ENCODE measurements at regions not wholly inside any gene's neighbourhood (a gene's known extent, or its start where the extent isn't known, plus 50 kb on each side); places are given as distances from the start of the nearest gene placed in this dataset.

GRCh38 chr12:105423237-105423636 is 92.7 kb downstream of the C12orf75 start:
- no peak overlapping the region for H3K4me3 ChIP-seq
- peaks cover 0 to 4% of the 10 kb centered on the region in 2 donors for H3K4me1 ChIP-seq
- H3K27me3 ChIP-seq: no peaks in the 10 kb centered on the region
- H3K27ac ChIP-seq: no peak overlapping the region
- H3K9me3 ChIP-seq: no peaks in the 10 kb centered on the region
- no peaks in the 10 kb centered on the region for H3K36me3 ChIP-seq
- intact Hi-C loops (cut with DNase I; ENCODE audit: low total_unique reads): loop anchor here (5.0 to 10.0 kb wide), 2 partner anchors 712 to 799 kb away; partner anchors contain the start of gene NUAK1
- TF ChIP-seq, protein P1, sequence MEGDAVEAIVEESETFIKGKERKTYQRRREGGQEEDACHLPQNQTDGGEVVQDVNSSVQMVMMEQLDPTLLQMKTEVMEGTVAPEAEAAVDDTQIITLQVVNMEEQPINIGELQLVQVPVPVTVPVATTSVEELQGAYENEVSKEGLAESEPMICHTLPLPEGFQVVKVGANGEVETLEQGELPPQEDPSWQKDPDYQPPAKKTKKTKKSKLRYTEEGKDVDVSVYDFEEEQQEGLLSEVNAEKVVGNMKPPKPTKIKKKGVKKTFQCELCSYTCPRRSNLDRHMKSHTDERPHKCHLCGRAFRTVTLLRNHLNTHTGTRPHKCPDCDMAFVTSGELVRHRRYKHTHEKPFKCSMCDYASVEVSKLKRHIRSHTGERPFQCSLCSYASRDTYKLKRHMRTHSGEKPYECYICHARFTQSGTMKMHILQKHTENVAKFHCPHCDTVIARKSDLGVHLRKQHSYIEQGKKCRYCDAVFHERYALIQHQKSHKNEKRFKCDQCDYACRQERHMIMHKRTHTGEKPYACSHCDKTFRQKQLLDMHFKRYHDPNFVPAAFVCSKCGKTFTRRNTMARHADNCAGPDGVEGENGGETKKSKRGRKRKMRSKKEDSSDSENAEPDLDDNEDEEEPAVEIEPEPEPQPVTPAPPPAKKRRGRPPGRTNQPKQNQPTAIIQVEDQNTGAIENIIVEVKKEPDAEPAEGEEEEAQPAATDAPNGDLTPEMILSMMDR (IDR thresholded peaks at IDR 0.05): no peak
- TF ChIP-seq POLR2A (IDR thresholded peaks at IDR 0.05): no peak
- no peak for DNase-seq

- H3K4me3 ChIP-seq: no peak overlapping the region
- no peaks in the 10 kb centered on the region for H3K4me1 ChIP-seq
- no peaks in the 10 kb centered on the region for H3K36me3 ChIP-seq
- H3K27ac ChIP-seq: no peak overlapping the region
- intact Hi-C loops (cut with DNase I; ENCODE audit: low total_unique reads): loop anchor here (5.0 to 10.0 kb wide), 2 partner anchors 711 to 798 kb away; partner anchors contain the start of gene NUAK1
- TF ChIP-seq POLR2A (IDR thresholded peaks at IDR 0.05): no peak
- TF ChIP-seq, protein P1 (IDR thresholded peaks at IDR 0.05): no peak
- no peaks in the 10 kb centered on the region for H3K9me3 ChIP-seq
- no peaks in the 10 kb centered on the region for H3K27me3 ChIP-seq
- no peak for DNase-seq
Measured at GRCh38 chr12:105423921-105424320, 93.4 kb downstream of the C12orf75 start.

GRCh38 chr12:105425254-105426174 is 95.0 kb downstream of the C12orf75 start:
- Histone ChIP-seq H3K4me1 (no peaks in the 10 kb centered on the region), H3K27ac (no peak overlapping the region), H3K36me3 (no peaks in the 10 kb centered on the region), H3K4me3 (no peak overlapping the region), H3K27me3 (no peaks in the 10 kb centered on the region), H3K9me3 (no peaks in the 10 kb centered on the region)
- intact Hi-C loops (cut with DNase I; ENCODE audit: low total_unique reads): loop anchor here (10.0 kb wide), 1 partner anchor 709 kb away; the partner anchor contains the start of gene NUAK1
- no peak for TF ChIP-seq POLR2A (IDR thresholded peaks at IDR 0.05)
- TF ChIP-seq, protein P1 (IDR thresholded peaks at IDR 0.05): no peak
- DNase-seq: no peak

GRCh38 chr12:105426766-105427165 is 96.3 kb downstream of the C12orf75 start:
- no peaks in the 10 kb centered on the region for H3K36me3 ChIP-seq
- intact Hi-C loops (cut with DNase I; ENCODE audit: low total_unique reads): loop anchor here (10.0 kb wide), 1 partner anchor 708 kb away; the partner anchor contains the start of gene NUAK1
- H3K4me3 ChIP-seq: no peak overlapping the region
- no peak overlapping the region for H3K27ac ChIP-seq
- H3K4me1 ChIP-seq: no peaks in the 10 kb centered on the region
- H3K27me3 ChIP-seq: no peaks in the 10 kb centered on the region
- TF ChIP-seq, protein P1 (IDR thresholded peaks at IDR 0.05): no peak
- no peak for TF ChIP-seq POLR2A (IDR thresholded peaks at IDR 0.05)
- H3K9me3 ChIP-seq: no peaks in the 10 kb centered on the region
- DNase-seq: no peak

DNA sequence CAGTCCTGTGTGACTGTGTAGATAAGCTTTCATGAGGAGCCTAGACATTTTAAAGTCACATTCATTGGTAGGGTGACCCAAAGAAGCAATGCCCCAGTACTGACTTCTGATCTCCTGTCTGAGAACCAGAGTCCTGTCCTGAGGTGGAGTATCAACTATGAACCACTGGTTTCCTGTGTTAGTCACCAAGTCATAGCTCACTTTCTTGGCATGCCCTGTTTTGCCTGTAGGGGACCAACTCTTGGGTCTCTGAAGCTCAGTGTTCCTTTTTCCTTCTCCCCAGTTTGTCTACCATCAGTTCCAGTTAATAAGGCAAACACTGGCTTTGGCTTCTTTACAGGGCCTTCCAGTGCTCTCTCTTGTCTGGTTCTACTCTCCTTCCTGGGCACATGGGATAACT is 97.4 kb downstream of the C12orf75 start:
- Histone ChIP-seq H3K27ac (no peak overlapping the region), H3K27me3 (no peaks in the 10 kb centered on the region), H3K9me3 (no peaks in the 10 kb centered on the region), H3K36me3 (no peaks in the 10 kb centered on the region), H3K4me3 (no peak overlapping the region), H3K4me1 (no peaks in the 10 kb centered on the region)
- TF ChIP-seq, protein P1 (IDR thresholded peaks at IDR 0.05): no peak
- TF ChIP-seq POLR2A (IDR thresholded peaks at IDR 0.05): no peak
- intact Hi-C loops (cut with DNase I; ENCODE audit: low total_unique reads): loop anchor here (10.0 kb wide), 1 partner anchor 707 kb away; the partner anchor contains the start of gene NUAK1
- DNase-seq: no peak

All from uterus (tissue), 3 donors.